ENCODE measurements at regions not wholly inside any gene's neighbourhood (a gene's known extent, or its start where the extent isn't known, plus 50 kb on each side); places are given as distances from the start of the nearest gene placed in this dataset.

- Histone ChIP-seq H3K9me2 (ENCODE audit: insufficient read depth, low read length) (no peaks in the 10 kb centered on the region), H3K4me3 (ENCODE audit: low read depth, low read length, poor library complexity, severe bottlenecking) (no peak overlapping the region), H3K79me2 (ENCODE audit: insufficient read depth, low read depth, low read length) (no peaks in the 10 kb centered on the region), H4K20me1 (ENCODE audit: insufficient read depth, low read length) (no peaks in the 10 kb centered on the region), H3K9me3 (ENCODE audit: low read length) (no peaks in the 10 kb centered on the region), H3K36me3 (ENCODE audit: insufficient read depth, low read length) (no peaks in the 10 kb centered on the region), H3K4me2 (ENCODE audit: low read length) (no peak overlapping the region), H3K4me1 (ENCODE audit: insufficient read depth, low read length, poor library complexity, severe bottlenecking) (no peaks in the 10 kb centered on the region), H2AFZ (ENCODE audit: low read length) (no peak overlapping the region), H3K27ac (ENCODE audit: low read depth, low read length, poor library complexity, severe bottlenecking) (no peak overlapping the region)
- TF ChIP-seq CTCF (conservative IDR thresholded peaks at IDR 0.05; ENCODE audit: low read length) (no peak), EZH2phosphoT487 (IDR thresholded peaks at IDR 0.05; ENCODE audit: borderline replicate concordance, low read depth, low read length) (no peak)
- DNase-seq (ENCODE audit: low spot score): no peak
- intact Hi-C loops (cut with micrococcal nuclease; ENCODE audit: unreplicated experiment): no loop called here
- POLR2A ChIA-PET: no interaction called here
- no TSS peak for BruUV-seq (replicated peaks)
- CTCF ChIA-PET (ENCODE audit: unreplicated experiment): interaction anchor here (0.6 kb wide), 1 partner anchor 291 kb away, joined by 4 read pairs; no protein-coding TSS in a partner anchor
Measured at GRCh38 chr10:130816116-130816901, 495.2 kb downstream of the TCERG1L start.

- ChIA-PET POLR2A (no interaction called here), CTCF (ENCODE audit: unreplicated experiment) (interaction anchor here (0.6 kb wide), 1 partner anchor 292 kb away, joined by 4 read pairs; no protein-coding TSS in a partner anchor)
Measured at GRCh38 chr10:130817046-130817624, 494.4 kb downstream of the TCERG1L start.

More at GRCh38 chr10:130817046-130817624, 494.4 kb downstream of the TCERG1L start:
- H4K20me1 ChIP-seq (ENCODE audit: insufficient read depth, low read length): no peaks in the 10 kb centered on the region
- H3K4me2 ChIP-seq (ENCODE audit: low read length): no peak overlapping the region
- no peak for DNase-seq (ENCODE audit: low spot score)
- no peak overlapping the region for H2AFZ ChIP-seq (ENCODE audit: low read length)
- TF ChIP-seq CTCF (conservative IDR thresholded peaks at IDR 0.05; ENCODE audit: low read length): no peak
- no peak for TF ChIP-seq EZH2phosphoT487 (IDR thresholded peaks at IDR 0.05; ENCODE audit: borderline replicate concordance, low read depth, low read length)
- no TSS peak for BruUV-seq (replicated peaks)
- no peaks in the 10 kb centered on the region for H3K79me2 ChIP-seq (ENCODE audit: insufficient read depth, low read depth, low read length)
- H3K9me3 ChIP-seq (ENCODE audit: low read length): no peaks in the 10 kb centered on the region
- no peak overlapping the region for H3K4me3 ChIP-seq (ENCODE audit: low read depth, low read length, poor library complexity, severe bottlenecking)
- no peaks in the 10 kb centered on the region for H3K36me3 ChIP-seq (ENCODE audit: insufficient read depth, low read length)
- no peaks in the 10 kb centered on the region for H3K4me1 ChIP-seq (ENCODE audit: insufficient read depth, low read length, poor library complexity, severe bottlenecking)
- no peak overlapping the region for H3K27ac ChIP-seq (ENCODE audit: low read depth, low read length, poor library complexity, severe bottlenecking)
- intact Hi-C loops (cut with micrococcal nuclease; ENCODE audit: unreplicated experiment): no loop called here
- H3K9me2 ChIP-seq (ENCODE audit: insufficient read depth, low read length): no peaks in the 10 kb centered on the region
